ENCODE measurements at regions not wholly inside any gene's neighbourhood (a gene's known extent, or its start where the extent isn't known, plus 50 kb on each side); places are given as distances from the start of the nearest gene placed in this dataset.

DNA sequence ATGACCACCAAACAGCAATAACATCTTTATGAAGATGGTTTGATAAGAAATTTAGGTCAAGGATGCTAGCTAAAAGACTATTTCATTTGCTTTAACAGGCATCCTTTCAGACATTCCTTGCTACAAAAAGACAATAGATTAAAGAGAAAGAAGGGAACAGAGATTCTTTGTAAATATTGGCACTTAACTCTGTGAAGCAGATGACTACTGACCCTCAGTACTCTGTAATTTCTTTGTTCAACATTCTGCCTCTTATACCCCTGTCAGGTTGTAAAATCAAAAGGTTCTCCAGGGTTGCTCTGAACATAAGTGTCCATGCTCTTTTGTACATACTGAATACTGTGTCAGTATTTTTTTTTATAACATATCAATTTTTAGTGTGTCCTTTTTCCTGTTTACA, 610.6 kb upstream of the GRAMD2B start:
- in situ Hi-C loops (cut with MboI; ENCODE audit: low sequenced_read_pairs in 4 of 4) (no loop called here), intact Hi-C loops (cut with DNase I; ENCODE audit: low total_unique reads) (no loop called here)
- ATAC-seq (no peak), DNase-seq (no peak)
- TF ChIP-seq, protein P1, sequence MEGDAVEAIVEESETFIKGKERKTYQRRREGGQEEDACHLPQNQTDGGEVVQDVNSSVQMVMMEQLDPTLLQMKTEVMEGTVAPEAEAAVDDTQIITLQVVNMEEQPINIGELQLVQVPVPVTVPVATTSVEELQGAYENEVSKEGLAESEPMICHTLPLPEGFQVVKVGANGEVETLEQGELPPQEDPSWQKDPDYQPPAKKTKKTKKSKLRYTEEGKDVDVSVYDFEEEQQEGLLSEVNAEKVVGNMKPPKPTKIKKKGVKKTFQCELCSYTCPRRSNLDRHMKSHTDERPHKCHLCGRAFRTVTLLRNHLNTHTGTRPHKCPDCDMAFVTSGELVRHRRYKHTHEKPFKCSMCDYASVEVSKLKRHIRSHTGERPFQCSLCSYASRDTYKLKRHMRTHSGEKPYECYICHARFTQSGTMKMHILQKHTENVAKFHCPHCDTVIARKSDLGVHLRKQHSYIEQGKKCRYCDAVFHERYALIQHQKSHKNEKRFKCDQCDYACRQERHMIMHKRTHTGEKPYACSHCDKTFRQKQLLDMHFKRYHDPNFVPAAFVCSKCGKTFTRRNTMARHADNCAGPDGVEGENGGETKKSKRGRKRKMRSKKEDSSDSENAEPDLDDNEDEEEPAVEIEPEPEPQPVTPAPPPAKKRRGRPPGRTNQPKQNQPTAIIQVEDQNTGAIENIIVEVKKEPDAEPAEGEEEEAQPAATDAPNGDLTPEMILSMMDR (IDR thresholded peaks at IDR 0.05 in 4 of 5, conservative IDR thresholded peaks at IDR 0.05 in 1 of 5) = no peak
- no peak for TF ChIP-seq POLR2A (IDR thresholded peaks at IDR 0.05)
- no peaks in the 10 kb centered on the region for H3K27me3 ChIP-seq
- H3K4me3 ChIP-seq = no peak overlapping the region
- no peaks in the 10 kb centered on the region for H3K36me3 ChIP-seq
- H3K27ac ChIP-seq = no peak overlapping the region
- H3K9me3 ChIP-seq = no peaks in the 10 kb centered on the region
- no peaks in the 10 kb centered on the region for H3K4me1 ChIP-seq

DNA sequence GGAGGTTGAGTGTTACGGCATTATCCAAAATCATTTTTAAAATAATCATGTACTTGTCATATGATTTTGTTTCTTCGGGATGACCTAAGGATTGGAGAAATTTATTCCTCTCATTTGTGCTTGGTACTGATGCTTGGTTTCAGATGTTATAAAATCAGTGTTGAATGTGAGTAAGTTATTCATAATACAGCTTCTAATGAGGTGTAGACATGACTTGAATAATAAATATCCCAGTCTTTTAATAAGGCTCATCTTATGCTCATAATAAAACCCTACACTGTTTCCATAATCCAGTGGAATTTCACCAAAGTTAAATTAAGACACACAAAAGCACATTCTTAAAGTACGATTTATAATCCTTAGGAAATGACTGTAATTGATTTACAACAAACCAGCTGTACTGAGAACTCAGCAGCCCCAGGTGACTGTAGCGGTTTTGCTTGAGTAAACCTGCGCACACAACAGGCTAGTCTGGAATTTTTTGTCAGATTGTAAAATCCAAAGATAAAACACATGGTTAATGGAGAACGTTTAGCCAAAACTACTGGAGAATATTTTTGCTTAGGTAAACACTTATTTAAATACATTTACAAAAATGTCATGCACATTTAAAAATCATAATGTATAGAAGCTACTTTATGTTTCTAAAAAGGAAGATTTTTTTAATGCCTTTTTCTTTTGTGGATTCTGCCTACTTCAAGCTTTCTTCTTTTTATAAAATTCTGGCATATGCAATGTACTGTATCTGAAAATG, 609.8 kb upstream of the GRAMD2B start:
- H3K27me3 ChIP-seq = no peaks in the 10 kb centered on the region
- no peak overlapping the region for H3K27ac ChIP-seq
- TF ChIP-seq POLR2A (IDR thresholded peaks at IDR 0.05) = no peak
- TF ChIP-seq, protein P1 (IDR thresholded peaks at IDR 0.05 in 4 of 5, conservative IDR thresholded peaks at IDR 0.05 in 1 of 5) = no peak
- no peaks in the 10 kb centered on the region for H3K9me3 ChIP-seq
- no peaks in the 10 kb centered on the region for H3K36me3 ChIP-seq
- no peak for DNase-seq
- no peaks in the 10 kb centered on the region for H3K4me1 ChIP-seq
- in situ Hi-C loops (cut with MboI; ENCODE audit: low sequenced_read_pairs in 4 of 4) (no loop called here), intact Hi-C loops (cut with DNase I; ENCODE audit: low total_unique reads) (no loop called here)
- no peak overlapping the region for H3K4me3 ChIP-seq
- ATAC-seq = no peak

DNA sequence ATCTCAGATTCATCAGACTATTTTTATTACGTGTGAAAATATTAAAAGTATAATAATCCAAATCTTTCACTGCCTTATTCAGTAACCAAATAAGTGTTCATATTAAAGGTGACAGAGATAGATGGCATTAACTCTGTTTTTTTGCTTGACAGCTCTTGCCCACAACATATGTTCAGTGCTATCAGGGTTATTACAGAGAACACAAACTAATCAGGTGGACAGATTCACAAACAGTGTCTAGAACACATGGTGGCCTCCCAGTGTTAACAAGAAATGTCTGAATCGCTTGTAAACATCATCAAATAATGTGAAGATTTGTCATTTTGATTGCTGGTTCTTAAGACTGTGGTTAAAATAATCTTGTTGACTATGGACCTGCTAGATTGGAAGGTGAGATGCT, 609.1 kb upstream of the GRAMD2B start:
- no peak for TF ChIP-seq POLR2A (IDR thresholded peaks at IDR 0.05)
- TF ChIP-seq, protein P1 (IDR thresholded peaks at IDR 0.05 in 4 of 5, conservative IDR thresholded peaks at IDR 0.05 in 1 of 5) = no peak
- intact Hi-C loops (cut with DNase I; ENCODE audit: low total_unique reads) (no loop called here), in situ Hi-C loops (cut with MboI; ENCODE audit: low sequenced_read_pairs in 4 of 4) (no loop called here)
- DNase-seq (no peak), ATAC-seq (no peak)
- Histone ChIP-seq H3K27ac (no peak overlapping the region), H3K27me3 (no peaks in the 10 kb centered on the region), H3K36me3 (no peaks in the 10 kb centered on the region), H3K9me3 (no peaks in the 10 kb centered on the region), H3K4me3 (no peak overlapping the region), H3K4me1 (no peaks in the 10 kb centered on the region)

DNA sequence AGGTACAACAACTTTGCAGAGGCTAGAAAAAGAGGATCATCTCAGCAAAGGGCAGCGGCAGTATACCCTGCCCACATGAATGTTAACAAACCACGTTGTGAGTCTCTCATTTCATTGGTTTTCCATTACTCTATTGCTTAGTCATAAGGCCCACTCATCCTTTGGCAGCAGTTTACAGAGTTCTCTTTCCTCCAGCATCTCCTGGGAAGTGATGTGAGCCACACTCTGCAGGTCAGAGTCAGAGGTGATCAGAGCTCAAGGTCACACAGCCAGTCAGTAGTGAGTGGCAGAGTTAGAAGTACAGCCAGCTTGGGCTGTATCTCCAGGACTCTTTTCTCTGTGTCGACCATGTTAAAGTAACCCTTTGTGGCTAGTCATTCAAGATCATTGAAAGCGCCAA, 599.6 kb upstream of the GRAMD2B start:
- ATAC-seq (no peak), DNase-seq (no peak)
- Histone ChIP-seq H3K9me3 (no peaks in the 10 kb centered on the region), H3K4me3 (no peak overlapping the region), H3K27ac (no peak overlapping the region), H3K27me3 (no peaks in the 10 kb centered on the region), H3K4me1 (no peaks in the 10 kb centered on the region), H3K36me3 (no peaks in the 10 kb centered on the region)
- in situ Hi-C loops (cut with MboI; ENCODE audit: low sequenced_read_pairs in 4 of 4) = no loop called here
- TF ChIP-seq POLR2A (IDR thresholded peaks at IDR 0.05) = no peak
- intact Hi-C loops (cut with DNase I; ENCODE audit: low total_unique reads) = no loop called here

DNA sequence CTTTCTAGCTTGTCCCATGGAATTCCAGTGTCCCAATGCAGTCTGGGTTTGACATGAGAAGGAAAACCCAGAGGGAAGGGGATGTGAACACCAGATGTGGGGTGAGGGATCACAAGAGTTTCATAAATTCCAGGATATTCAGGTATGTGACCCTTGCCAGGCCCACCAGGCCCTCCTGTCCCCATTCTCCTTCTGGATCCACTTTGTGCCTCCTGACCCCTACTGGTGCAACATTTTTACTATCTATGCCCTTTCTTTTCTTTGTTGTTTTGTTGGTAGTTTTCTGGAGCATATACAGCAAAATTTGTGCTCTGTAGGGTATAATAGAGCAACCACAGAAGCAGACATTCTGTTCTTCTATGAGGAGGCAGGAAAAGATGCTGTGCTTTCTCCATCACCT, 597.0 kb upstream of the GRAMD2B start:
- Histone ChIP-seq H3K36me3 (no peaks in the 10 kb centered on the region), H3K27me3 (no peaks in the 10 kb centered on the region), H3K4me3 (no peak overlapping the region), H3K9me3 (no peaks in the 10 kb centered on the region), H3K4me1 (no peaks in the 10 kb centered on the region), H3K27ac (no peak overlapping the region)
- intact Hi-C loops (cut with DNase I; ENCODE audit: low total_unique reads) (no loop called here), in situ Hi-C loops (cut with MboI; ENCODE audit: low sequenced_read_pairs in 4 of 4) (no loop called here)
- ATAC-seq (no peak), DNase-seq (no peak)
- TF ChIP-seq, protein P1 (IDR thresholded peaks at IDR 0.05 in 4 of 5, conservative IDR thresholded peaks at IDR 0.05 in 1 of 5) = no peak
- TF ChIP-seq POLR2A (IDR thresholded peaks at IDR 0.05) = no peak

All from gastrocnemius medialis (tissue), 4 donors.